HepG2 (cell line): ENCODE measurements at regions not wholly inside any gene's neighbourhood (a gene's known extent, or its start where the extent isn't known, plus 50 kb on each side); places are given as distances from the start of the nearest gene placed in this dataset.

ENCODE experiments used
- ATAC-seq: fragments of 200-7000 bp; cut with Tn5 transposase; 3 replicates; pipeline ENCODE4 v1.9.1; 2020; ENCODE audit warnings: mild to moderate bottlenecking, moderate library complexity
- BruUV-seq: library from RNA; stranded (reverse); fragments of 400-500 nt; replicated peaks from 2 replicates; lab custom pipeline; 2021; lab: Mats Ljungman, UMichigan
- CTCF ChIA-PET: fragments of 300-600 bp; formaldehyde crosslinking; extraction: SDS; loops from one replicate; lab custom pipeline; 2021; ENCODE audit warnings: low total read pairs, inconsistent platforms, low intra/inter-chr PET ratio; lab: Yijun Ruan, JAX
- POLR2A ChIA-PET: fragments of 350-600 bp; sonication (Branson Sonifier 250); formaldehyde crosslinking; loops from one replicate; lab custom pipeline; 2020; ENCODE audit warnings: antibody characterized with exemption, inconsistent platforms; lab: Yijun Ruan, JAX
- DNase-seq: peaks from one replicate; pipeline ENCODE4 v3.0.0-alpha.2; 2015; ENCODE audit warnings: low spot score
- FAIRE-seq: peaks from 3 replicates; lab custom pipeline; 2011; peaks lifted over from hg19 to GRCh38; lab: Jason Lieb, UNC
- H2AFZ ChIP-seq: one replicate; pipeline ENCODE4 v1.6.1; 2011; ENCODE audit warnings: low read length, inconsistent platforms
- H3K27ac ChIP-seq: fragments of 300-600 bp; 3 replicates; pipeline ENCODE4 v1.8.0; 2011; ENCODE audit warnings: mixed run types, mild to moderate bottlenecking, mixed read lengths, low read length, inconsistent platforms; ENCODE audit not compliant: insufficient read depth; ENCODE audit errors: extremely low read length
- H3K27me3 ChIP-seq, 2 experiments: fragments of 200-600 bp in 1 of 2; 2 replicates in 1 of 2; 3 replicates in 1 of 2; pipeline versions ENCODE4 v1.6.0 to v1.8.0; 2011; ENCODE audit warnings: low read length in 2 of 2, mild to moderate bottlenecking in 2 of 2, moderate library complexity in 2 of 2, inconsistent platforms in 1 of 2; ENCODE audit not compliant: insufficient read depth in 2 of 2, control insufficient read depth in 1 of 2
- H3K36me3 ChIP-seq, 2 experiments: fragments of 200-600 bp in 1 of 2; replicated peaks in 1 of 2; 2 replicates in 1 of 2; 3 replicates in 1 of 2; pipeline versions ENCODE4 v1.5.1 to v1.8.0; 2011; ENCODE audit warnings: low read length in 2 of 2, inconsistent platforms in 1 of 2; ENCODE audit not compliant: insufficient read depth in 2 of 2, control insufficient read depth in 1 of 2
- H3K4me1 ChIP-seq: 2 replicates; pipeline ENCODE4 v1.5.1; 2012; ENCODE audit warnings: low read length, inconsistent platforms; ENCODE audit not compliant: insufficient read depth
- H3K4me2 ChIP-seq: 2 replicates; pipeline ENCODE4 v1.6.0; 2011; ENCODE audit warnings: low read depth, low read length, inconsistent platforms
- H3K4me3 ChIP-seq, 3 experiments: fragments of 200-600 bp in 1 of 3; sonication (generic), shearing (Covaris generic) in 1 of 3; replicated peaks in 1 of 3; 2 replicates each; pipeline ENCODE4 v1.5.1; 2011 to 2016; ENCODE audit warnings: low read length in 3 of 3, inconsistent platforms in 2 of 3, low read depth in 2 of 3, mild to moderate bottlenecking in 2 of 3, control low read depth in 1 of 3, mixed read lengths in 1 of 3; ENCODE audit not compliant: insufficient read depth in 1 of 3
- H3K79me2 ChIP-seq: one replicate; pipeline ENCODE4 v1.6.1; 2011; ENCODE audit warnings: low read length, inconsistent platforms; ENCODE audit not compliant: insufficient read depth
- H3K9ac ChIP-seq: 2 replicates; pipeline ENCODE4 v1.6.0; 2011; ENCODE audit warnings: mild to moderate bottlenecking, low read depth, low read length, inconsistent platforms; ENCODE audit not compliant: insufficient read depth
- H3K9me3 ChIP-seq: 2 replicates; pipeline ENCODE4 v1.5.1; 2012; ENCODE audit warnings: mild to moderate bottlenecking, low read length
- H4K20me1 ChIP-seq: 2 replicates; pipeline ENCODE4 v1.6.0; 2011; ENCODE audit warnings: inconsistent platforms, mild to moderate bottlenecking, low read length, moderate library complexity; ENCODE audit not compliant: insufficient read depth
- ETS1 ChIP-seq: sonication (generic); formaldehyde crosslinking; IDR thresholded peaks from 2 replicates; pipeline ENCODE4 v1.4.0; 2020; ENCODE audit warnings: missing genetic modification reagents
- FOXJ3 ChIP-seq: sonication (generic); formaldehyde crosslinking; IDR thresholded peaks from 2 replicates; pipeline ENCODE4 v1.4.0; 2020; ENCODE audit warnings: missing genetic modification reagents, mild to moderate bottlenecking, borderline replicate concordance
- HHEX ChIP-seq: IDR thresholded peaks from 2 replicates; pipeline ENCODE4 v1.6.1; 2016; ENCODE audit warnings: control low read depth
- HMGA1 ChIP-seq: sonication (generic); formaldehyde crosslinking; conservative IDR thresholded peaks from 2 replicates; pipeline ENCODE4 v1.4.0; 2020; ENCODE audit warnings: missing genetic modification reagents
- KDM3A ChIP-seq: IDR thresholded peaks from 2 replicates; pipeline ENCODE4 v1.6.1; 2018; ENCODE audit warnings: low read depth, missing compliant biosample characterization
- MBNL3 ChIP-seq: fragments of 250-450 bp; sonication (Bioruptor Pico); conservative IDR thresholded peaks from 2 replicates; pipeline ENCODE4 v1.8.0; 2022; ENCODE audit warnings: mild to moderate bottlenecking, inconsistent platforms
- NR2F1 ChIP-seq, 2 experiments: fragments of 450-650 bp in 1 of 2; formaldehyde crosslinking in 1 of 2; IDR thresholded peaks; 2 replicates each; pipeline versions ENCODE4 v1.5.0 to v1.6.1; 2016 to 2020; ENCODE audit warnings: mild to moderate bottlenecking in 1 of 2, missing compliant biosample characterization in 1 of 2, missing genetic modification reagents in 1 of 2, moderate library complexity in 1 of 2
- RARA ChIP-seq: IDR thresholded peaks from 2 replicates; pipeline ENCODE4 v1.6.1; 2016; ENCODE audit warnings: missing genetic modification reagents, missing compliant biosample characterization
- RARG ChIP-seq: sonication (generic); formaldehyde crosslinking; IDR thresholded peaks from 2 replicates; pipeline ENCODE4 v1.4.0; 2020; ENCODE audit warnings: low read depth, mild to moderate bottlenecking, missing genetic modification reagents
- ZNF121 ChIP-seq: sonication (generic); formaldehyde crosslinking; IDR thresholded peaks from 2 replicates; pipeline ENCODE4 v1.5.0; 2020; ENCODE audit warnings: mild to moderate bottlenecking, missing genetic modification reagents
- ZNF33B ChIP-seq: sonication (generic); formaldehyde crosslinking; IDR thresholded peaks from 2 replicates; pipeline ENCODE4 v1.5.1; 2020; ENCODE audit warnings: mild to moderate bottlenecking, missing genetic modification reagents
- ZNF703 ChIP-seq: sonication (generic); formaldehyde crosslinking; IDR thresholded peaks from 2 replicates; pipeline ENCODE4 v1.5.1; 2020; ENCODE audit warnings: missing genetic modification reagents, mild to moderate bottlenecking, moderate library complexity, borderline replicate concordance
- ZNF704 ChIP-seq: sonication (generic); formaldehyde crosslinking; IDR thresholded peaks from 2 replicates; pipeline ENCODE4 v1.8.1; 2023; ENCODE audit warnings: mild to moderate bottlenecking, inconsistent platforms, moderate library complexity, missing genetic modification reagents, borderline replicate concordance
- WGBS: methylation state at CpG from one replicate; pipeline ENCODE4 v1.1.6; 2017; ENCODE audit warnings: low lambda C conversion rate; 5-methylcytosine and 5-hydroxymethylcytosine counted together
- in situ Hi-C: cut with HindIII; loops from 2 replicates; pipeline ENCODE4 v1.10.0; 2017; ENCODE audit warnings: low pct_unique_long_range_greater_than_20kb; ENCODE audit not compliant: extremely low pct_ligation_motif_present
- intact Hi-C: fragments of 100-400 bp; cut with micrococcal nuclease; formaldehyde crosslinking; loops from one replicate; pipeline ENCODE4 v1.10.0; 2022; ENCODE audit not compliant: unreplicated experiment

DNA sequence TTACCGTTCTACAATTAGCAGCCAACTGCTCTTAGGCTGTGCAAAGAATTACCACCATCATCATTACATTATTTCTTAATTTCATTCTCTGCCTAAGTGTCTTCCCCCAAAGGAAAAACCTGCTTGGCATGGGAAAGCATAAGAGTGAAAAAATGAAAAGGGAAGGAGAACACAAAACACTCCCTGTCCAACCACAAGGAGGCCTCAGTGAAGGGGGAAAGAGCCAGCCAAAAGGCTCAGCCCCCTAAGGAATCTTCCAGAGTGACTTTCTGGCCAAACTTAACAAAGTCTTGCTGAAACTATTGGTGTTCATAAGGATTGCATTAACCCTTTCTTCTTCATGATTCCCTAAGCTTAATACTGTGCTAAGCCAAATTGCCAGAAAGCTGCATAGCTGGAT lies 287.4 kb downstream of the SMARCA1 start:
- Histone ChIP-seq H3K27ac (no peak overlapping the region), H3K36me3 (no peaks in the 10 kb centered on the region), H3K4me1 (peaks cover 23% of the 10 kb centered on the region), H3K4me3 (no peak overlapping the region), H3K9ac (no peak overlapping the region), H3K79me2 (no peaks in the 10 kb centered on the region), H4K20me1 (no peaks in the 10 kb centered on the region), H3K9me3 (no peaks in the 10 kb centered on the region), H3K4me2 (no peak overlapping the region), H2AFZ (no peak overlapping the region), H3K27me3 (no peaks in the 10 kb centered on the region)
- ChIA-PET CTCF (no interaction called here), POLR2A (no interaction called here)
- in situ Hi-C loops = no loop called here
- peak; percentile 36 for FAIRE-seq
- TF ChIP-seq HMGA1 (CRISPR knock-in tag) (no peak), ZNF33B (CRISPR knock-in tag) (no peak), KDM3A (CRISPR knock-in tag) (no peak), ZNF121 (no peak), HHEX (no peak), ZNF704 (CRISPR knock-in tag) (no peak)
- DNase-seq = no peak
- no TSS peak for BruUV-seq
- WGBS = 95% methylated on average over 1 of the region's 1 CpG
- intact Hi-C loops = no loop called here
- no peak for ATAC-seq

- DNase-seq (no peak), ATAC-seq (no peak), FAIRE-seq (no peak)
- H3K27ac ChIP-seq = no peak overlapping the region
- BruUV-seq = no TSS peak
- H3K36me3 ChIP-seq = no peaks in the 10 kb centered on the region
- H4K20me1 ChIP-seq = no peaks in the 10 kb centered on the region
- no peak overlapping the region for H3K9ac ChIP-seq
- H2AFZ ChIP-seq = no peak overlapping the region
- H3K4me2 ChIP-seq = no peak overlapping the region
- H3K27me3 ChIP-seq = no peaks in the 10 kb centered on the region
- in situ Hi-C loops (no loop called here), intact Hi-C loops (no loop called here)
- H3K4me1 ChIP-seq = peaks cover 36% of the 10 kb centered on the region
- H3K4me3 ChIP-seq = no peak overlapping the region
- POLR2A ChIA-PET = no interaction called here
- no peaks in the 10 kb centered on the region for H3K79me2 ChIP-seq
- no peaks in the 10 kb centered on the region for H3K9me3 ChIP-seq
- WGBS = 100% methylated on average over 1 of the region's 1 CpG
- CTCF ChIA-PET = no interaction called here
- no peak for TF ChIP-seq RARA (CRISPR knock-in tag)
- TF ChIP-seq NR2F1 (CRISPR knock-in tag; IDR thresholded peaks at IDR 0.05) = no peak
- TF ChIP-seq FOXJ3 = no peak
- no peak for TF ChIP-seq ETS1
- no peak for TF ChIP-seq ZNF703 (CRISPR knock-in tag)
- TF ChIP-seq RARG (CRISPR knock-in tag) = no peak
- no peak for TF ChIP-seq MBNL3 (CRISPR knock-in tag)
These were observed 289.5 kb downstream of the SMARCA1 start for GRCh38 chrX:129233786-129234185.
